Kidney tubule cell (primary cell): ENCODE measurements at regions not wholly inside any gene's neighbourhood (a gene's known extent, or its start where the extent isn't known, plus 50 kb on each side); places are given as distances from the start of the nearest gene placed in this dataset.
"Not testable (repeated sequence)": the region's sequence is repeated elsewhere in the genome, so short reads cannot be mapped to it uniquely, and the experiment has no call there.

Experiments
- DNase-seq: peaks from one replicate; pipeline ENCODE4 v3.0.0-alpha.2; 2018; ENCODE audit warnings: low spot score

- DNase-seq: peak; percentile 16
These were observed 128.1 kb upstream of the ANK3 start for GRCh38 chr10:60517805-60518204.

- DNase-seq: no peak
These were observed 123.6 kb upstream of the ANK3 start for GRCh38 chr10:60513281-60513680.

GRCh38 chr10:60511477-60512229 lies 122.0 kb upstream of the ANK3 start:
- DNase-seq: no peak

GRCh38 chr10:60508831-60509230 lies 119.2 kb upstream of the ANK3 start:
- DNase-seq: no peak

- no peak for DNase-seq
These were observed 118.4 kb upstream of the ANK3 start for GRCh38 chr10:60508037-60508436.

- no peak for DNase-seq
These were observed 112.9 kb upstream of the ANK3 start for GRCh38 chr10:60502621-60503020.

- DNase-seq: no peak
These were observed 109.3 kb upstream of the ANK3 start for GRCh38 chr10:60498985-60499384.

- DNase-seq: no peak
These were observed 107.7 kb upstream of the ANK3 start for GRCh38 chr10:60497364-60497763.

- no peak for DNase-seq
These were observed 106.5 kb upstream of the ANK3 start for GRCh38 chr10:60496181-60496580.

- peak; percentile 44 for DNase-seq
These were observed 105.8 kb upstream of the ANK3 start for GRCh38 chr10:60495338-60496055.

GRCh38 chr10:60494774-60495173 lies 105.1 kb upstream of the ANK3 start:
- DNase-seq: no peak

- no peak for DNase-seq
These were observed 101.5 kb upstream of the ANK3 start for GRCh38 chr10:60491162-60491561.

- DNase-seq: peak; percentile 51
These were observed 100.3 kb upstream of the ANK3 start for GRCh38 chr10:60490013-60490412.

- no peak for DNase-seq
These were observed 98.5 kb upstream of the ANK3 start for GRCh38 chr10:60488111-60488669.

GRCh38 chr10:60487543-60487942 lies 97.9 kb upstream of the ANK3 start:
- no peak for DNase-seq

- no peak for DNase-seq
These were observed 95.3 kb upstream of the ANK3 start for GRCh38 chr10:60485025-60485424.

GRCh38 chr10:60480865-60481563 lies 91.3 kb upstream of the ANK3 start:
- DNase-seq: peak; percentile 91

GRCh38 chr10:60479305-60480020 lies 89.8 kb upstream of the ANK3 start:
- DNase-seq: peak; percentile 15

GRCh38 chr10:60476451-60476850 lies 86.8 kb upstream of the ANK3 start:
- no peak for DNase-seq

- DNase-seq: peak; percentile 77
These were observed 83.9 kb upstream of the ANK3 start for GRCh38 chr10:60473557-60473956.

- DNase-seq: no peak
These were observed 80.4 kb upstream of the ANK3 start for GRCh38 chr10:60470091-60470490.

- not testable (repeated sequence) for DNase-seq
These were observed 79.5 kb upstream of the ANK3 start for GRCh38 chr10:60469147-60469546.
